ENCODE measurements at regions not wholly inside any gene's neighbourhood (a gene's known extent, or its start where the extent isn't known, plus 50 kb on each side); places are given as distances from the start of the nearest gene placed in this dataset.

- TF ChIP-seq YY1 (IDR thresholded peaks at IDR 0.05; ENCODE audit: low read depth, low read length): no peak
These were observed 2221.9 kb upstream of the RAG2 start (continued) for GRCh38 chr11:38819981-38820380.

GRCh38 chr11:38818720-38819119 lies 2220.7 kb upstream of the RAG2 start:
- no peaks in the 10 kb centered on the region for H3K4me1 ChIP-seq (ENCODE audit: control insufficient read depth, insufficient read depth, low read length)
- H3K4me3 ChIP-seq: no peak overlapping the region
- no TSS peak for BruUV-seq (replicated peaks)
- H3K27me3 ChIP-seq (replicated peaks in 1 of 2; ENCODE audit: control insufficient read depth in 2 of 2, insufficient read depth in 2 of 2, low read length in 1 of 2): no peaks in the 10 kb centered on the region
- H3K4me2 ChIP-seq (ENCODE audit: control insufficient read depth, insufficient read depth): no peak overlapping the region
- no peak for DNase-seq (ENCODE audit: low read depth, low spot score)
- intact Hi-C loops (cut with micrococcal nuclease; ENCODE audit: unreplicated experiment) (no loop called here), in situ Hi-C loops (cut with MboI) (no loop called here)
- no peak overlapping the region for H3K27ac ChIP-seq (ENCODE audit: control insufficient read depth, insufficient read depth)
- H4K20me1 ChIP-seq (ENCODE audit: control insufficient read depth, insufficient read depth): no peaks in the 10 kb centered on the region
- SMC1A ChIA-PET (ENCODE audit: uncharacterized antibody, unreplicated experiment): no interaction called here
- H3K9me3 ChIP-seq (replicated peaks; ENCODE audit: control insufficient read depth, insufficient read depth, low read length): no peaks in the 10 kb centered on the region
- H3K9ac ChIP-seq (ENCODE audit: control insufficient read depth, insufficient read depth, low read length): no peak overlapping the region
- RAD21 ChIA-PET (ENCODE audit: unreplicated experiment): no interaction called here
- FAIRE-seq: no peak
- H2AFZ ChIP-seq (ENCODE audit: control insufficient read depth, low read depth, low read length): no peak overlapping the region
- no peak for TF ChIP-seq BRCA1 (IDR thresholded peaks at IDR 0.05; ENCODE audit: low read depth, low read length)
- TF ChIP-seq HCFC1 (IDR thresholded peaks at IDR 0.05; ENCODE audit: low read length): no peak
- TF ChIP-seq, protein P1, sequence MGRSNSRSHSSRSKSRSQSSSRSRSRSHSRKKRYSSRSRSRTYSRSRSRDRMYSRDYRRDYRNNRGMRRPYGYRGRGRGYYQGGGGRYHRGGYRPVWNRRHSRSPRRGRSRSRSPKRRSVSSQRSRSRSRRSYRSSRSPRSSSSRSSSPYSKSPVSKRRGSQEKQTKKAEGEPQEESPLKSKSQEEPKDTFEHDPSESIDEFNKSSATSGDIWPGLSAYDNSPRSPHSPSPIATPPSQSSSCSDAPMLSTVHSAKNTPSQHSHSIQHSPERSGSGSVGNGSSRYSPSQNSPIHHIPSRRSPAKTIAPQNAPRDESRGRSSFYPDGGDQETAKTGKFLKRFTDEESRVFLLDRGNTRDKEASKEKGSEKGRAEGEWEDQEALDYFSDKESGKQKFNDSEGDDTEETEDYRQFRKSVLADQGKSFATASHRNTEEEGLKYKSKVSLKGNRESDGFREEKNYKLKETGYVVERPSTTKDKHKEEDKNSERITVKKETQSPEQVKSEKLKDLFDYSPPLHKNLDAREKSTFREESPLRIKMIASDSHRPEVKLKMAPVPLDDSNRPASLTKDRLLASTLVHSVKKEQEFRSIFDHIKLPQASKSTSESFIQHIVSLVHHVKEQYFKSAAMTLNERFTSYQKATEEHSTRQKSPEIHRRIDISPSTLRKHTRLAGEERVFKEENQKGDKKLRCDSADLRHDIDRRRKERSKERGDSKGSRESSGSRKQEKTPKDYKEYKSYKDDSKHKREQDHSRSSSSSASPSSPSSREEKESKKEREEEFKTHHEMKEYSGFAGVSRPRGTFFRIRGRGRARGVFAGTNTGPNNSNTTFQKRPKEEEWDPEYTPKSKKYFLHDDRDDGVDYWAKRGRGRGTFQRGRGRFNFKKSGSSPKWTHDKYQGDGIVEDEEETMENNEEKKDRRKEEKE (IDR thresholded peaks at IDR 0.05): no peak
- TF ChIP-seq MEF2B (IDR thresholded peaks at IDR 0.05; ENCODE audit: partially characterized antibody, poor library complexity, severe bottlenecking): no peak
- no peak for TF ChIP-seq ZNF24 (IDR thresholded peaks at IDR 0.05)
- TF ChIP-seq, protein P2, sequence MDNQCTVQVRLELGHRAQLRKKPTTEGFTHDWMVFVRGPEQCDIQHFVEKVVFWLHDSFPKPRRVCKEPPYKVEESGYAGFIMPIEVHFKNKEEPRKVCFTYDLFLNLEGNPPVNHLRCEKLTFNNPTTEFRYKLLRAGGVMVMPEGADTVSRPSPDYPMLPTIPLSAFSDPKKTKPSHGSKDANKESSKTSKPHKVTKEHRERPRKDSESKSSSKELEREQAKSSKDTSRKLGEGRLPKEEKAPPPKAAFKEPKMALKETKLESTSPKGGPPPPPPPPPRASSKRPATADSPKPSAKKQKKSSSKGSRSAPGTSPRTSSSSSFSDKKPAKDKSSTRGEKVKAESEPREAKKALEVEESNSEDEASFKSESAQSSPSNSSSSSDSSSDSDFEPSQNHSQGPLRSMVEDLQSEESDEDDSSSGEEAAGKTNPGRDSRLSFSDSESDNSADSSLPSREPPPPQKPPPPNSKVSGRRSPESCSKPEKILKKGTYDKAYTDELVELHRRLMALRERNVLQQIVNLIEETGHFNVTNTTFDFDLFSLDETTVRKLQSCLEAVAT (IDR thresholded peaks at IDR 0.05): no peak
- ATAC-seq: no peak
- POLR2A ChIA-PET: no interaction called here
- no peaks in the 10 kb centered on the region for H3K79me2 ChIP-seq (ENCODE audit: control insufficient read depth, insufficient read depth, low read length)
- no peaks in the 10 kb centered on the region for H3K36me3 ChIP-seq (ENCODE audit: control insufficient read depth in 2 of 2, insufficient read depth in 2 of 2, low read length in 1 of 2)
- CTCF ChIA-PET: interaction anchor here (0.7 kb wide), 1 partner anchor 27 kb away, joined by 3 read pairs; no protein-coding TSS in a partner anchor

Measured in GM12878 (cell line).